Keratinocyte (primary cell): ENCODE measurements at regions not wholly inside any gene's neighbourhood (a gene's known extent, or its start where the extent isn't known, plus 50 kb on each side); places are given as distances from the start of the nearest gene placed in this dataset.

Experiments
- DNase-seq: peaks from one replicate; pipeline ENCODE4 v3.0.0-alpha.2; 2011; ENCODE audit warnings: low read depth, missing footprints, low spot score
- FAIRE-seq: peaks from 2 replicates; lab custom pipeline; 2011; peaks lifted over from hg19 to GRCh38; lab: Jason Lieb, UNC
- H2AFZ ChIP-seq: 2 replicates; pipeline ENCODE4 v1.6.0; 2012; ENCODE audit warnings: low read length, control low read depth, inconsistent platforms; ENCODE audit not compliant: control insufficient read depth
- H3K27ac ChIP-seq: 2 replicates; pipeline ENCODE4 v1.5.1; 2011; ENCODE audit warnings: low read length; ENCODE audit not compliant: control insufficient read depth, insufficient read depth
- H3K27me3 ChIP-seq: 3 replicates; pipeline ENCODE4 v1.6.0; 2011; ENCODE audit warnings: low read length; ENCODE audit not compliant: control insufficient read depth, insufficient read depth; ENCODE audit errors: extremely low read depth
- H3K36me3 ChIP-seq, 2 experiments: 2 replicates in 1 of 2; 3 replicates in 1 of 2; pipeline ENCODE4 v1.5.1; 2011; ENCODE audit warnings: low read length in 2 of 2, mild to moderate bottlenecking in 1 of 2; ENCODE audit not compliant: control insufficient read depth in 2 of 2, insufficient read depth in 2 of 2; ENCODE audit errors: extremely low read depth in 1 of 2
- H3K4me1 ChIP-seq: 3 replicates; pipeline ENCODE4 v1.5.1; 2011; ENCODE audit warnings: low read length; ENCODE audit not compliant: control insufficient read depth, insufficient read depth; ENCODE audit errors: extremely low read depth
- H3K4me2 ChIP-seq: 3 replicates; pipeline ENCODE4 v1.6.0; 2011; ENCODE audit warnings: low read depth, low read length; ENCODE audit not compliant: control insufficient read depth, insufficient read depth; ENCODE audit errors: extremely low read depth
- H3K4me3 ChIP-seq, 3 experiments: fragments of 200-600 bp in 1 of 3; sonication (generic) in 1 of 3; 2 replicates in 2 of 3; 3 replicates in 1 of 3; pipeline ENCODE4 v1.5.1; 2011 to 2016; ENCODE audit warnings: low read length in 3 of 3, mild to moderate bottlenecking in 3 of 3, control low read depth in 2 of 3, inconsistent platforms in 1 of 3, low read depth in 1 of 3, mixed read lengths in 1 of 3, mixed run types in 1 of 3, moderate library complexity in 1 of 3; ENCODE audit not compliant: control insufficient read depth in 2 of 3, insufficient read depth in 2 of 3; ENCODE audit errors: extremely low read depth in 1 of 3
- H3K79me2 ChIP-seq: 2 replicates; pipeline ENCODE4 v1.6.0; 2012; ENCODE audit warnings: low read length; ENCODE audit not compliant: control insufficient read depth, insufficient read depth
- H3K9ac ChIP-seq: 3 replicates; pipeline ENCODE4 v1.6.0; 2011; ENCODE audit warnings: low read length; ENCODE audit not compliant: control insufficient read depth, insufficient read depth; ENCODE audit errors: extremely low read depth
- H3K9me1 ChIP-seq: 3 replicates; pipeline ENCODE4 v1.6.0; 2011; ENCODE audit warnings: low read length; ENCODE audit not compliant: control insufficient read depth, insufficient read depth; ENCODE audit errors: extremely low read depth
- H3K9me3 ChIP-seq: 2 replicates; pipeline ENCODE4 v1.5.1; 2012; ENCODE audit warnings: low read depth, low read length; ENCODE audit not compliant: control insufficient read depth
- H4K20me1 ChIP-seq: 3 replicates; pipeline ENCODE4 v1.6.0; 2011; ENCODE audit warnings: low read length; ENCODE audit not compliant: control insufficient read depth, insufficient read depth; ENCODE audit errors: extremely low read depth
- EZH2 ChIP-seq: IDR thresholded peaks from one replicate; pipeline ENCODE4 v1.6.1; 2012; ENCODE audit warnings: inconsistent platforms, mild to moderate bottlenecking, low read length, moderate library complexity
- dilution Hi-C: fragments of 300-500 bp; cut with MboI; formaldehyde crosslinking; loops from one replicate; pipeline ENCODE4 v1.7.0; 2020; ENCODE audit warnings: low sequenced_read_pairs; ENCODE audit not compliant: extremely low pct_ligation_motif_present
- TF ChIP-seq, protein P1 (sequence below), 3 experiments: IDR thresholded peaks in 1 of 3; conservative IDR thresholded peaks in 1 of 3; optimal IDR thresholded peaks in 1 of 3; 2 replicates in 2 of 3; 3 replicates in 1 of 3; pipeline versions ENCODE3 to v1.5.1; 2011; ENCODE audit warnings: low read length in 3 of 3, mild to moderate bottlenecking in 3 of 3, moderate library complexity in 2 of 3, control low read depth in 1 of 3, inconsistent platforms in 1 of 3; ENCODE audit not compliant: insufficient read depth in 2 of 3; ENCODE audit errors: extremely low read depth in 1 of 3

DNA sequence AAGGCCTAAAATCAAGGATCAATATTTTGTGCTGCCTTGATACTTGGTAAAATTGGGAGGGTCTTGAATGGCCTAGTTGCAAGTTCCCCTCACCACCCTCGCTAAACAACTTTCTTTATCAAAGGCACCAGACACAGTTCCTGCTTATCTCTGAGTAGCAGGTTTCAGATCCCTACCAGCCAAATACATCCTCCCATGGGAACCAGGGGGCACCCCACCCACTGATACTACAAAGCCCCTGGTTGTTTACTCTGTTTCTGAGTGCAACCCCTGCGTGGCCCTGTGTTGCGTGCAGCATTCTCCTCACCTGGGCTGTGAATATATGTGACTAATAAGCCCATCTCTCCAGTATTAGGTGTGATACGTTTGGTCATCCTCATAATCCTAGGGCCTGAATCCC is 314.9 kb downstream of the DRD1 start:
- no peaks in the 10 kb centered on the region for H3K36me3 ChIP-seq
- H3K27ac ChIP-seq = no peak overlapping the region
- H4K20me1 ChIP-seq = no peaks in the 10 kb centered on the region
- TF ChIP-seq EZH2 = no peak
- TF ChIP-seq, protein P1, sequence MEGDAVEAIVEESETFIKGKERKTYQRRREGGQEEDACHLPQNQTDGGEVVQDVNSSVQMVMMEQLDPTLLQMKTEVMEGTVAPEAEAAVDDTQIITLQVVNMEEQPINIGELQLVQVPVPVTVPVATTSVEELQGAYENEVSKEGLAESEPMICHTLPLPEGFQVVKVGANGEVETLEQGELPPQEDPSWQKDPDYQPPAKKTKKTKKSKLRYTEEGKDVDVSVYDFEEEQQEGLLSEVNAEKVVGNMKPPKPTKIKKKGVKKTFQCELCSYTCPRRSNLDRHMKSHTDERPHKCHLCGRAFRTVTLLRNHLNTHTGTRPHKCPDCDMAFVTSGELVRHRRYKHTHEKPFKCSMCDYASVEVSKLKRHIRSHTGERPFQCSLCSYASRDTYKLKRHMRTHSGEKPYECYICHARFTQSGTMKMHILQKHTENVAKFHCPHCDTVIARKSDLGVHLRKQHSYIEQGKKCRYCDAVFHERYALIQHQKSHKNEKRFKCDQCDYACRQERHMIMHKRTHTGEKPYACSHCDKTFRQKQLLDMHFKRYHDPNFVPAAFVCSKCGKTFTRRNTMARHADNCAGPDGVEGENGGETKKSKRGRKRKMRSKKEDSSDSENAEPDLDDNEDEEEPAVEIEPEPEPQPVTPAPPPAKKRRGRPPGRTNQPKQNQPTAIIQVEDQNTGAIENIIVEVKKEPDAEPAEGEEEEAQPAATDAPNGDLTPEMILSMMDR (optimal IDR thresholded peaks at IDR 0.05 in 1 of 3, IDR thresholded peaks at IDR 0.05 in 1 of 3, conservative IDR thresholded peaks at IDR 0.05 in 1 of 3; ENCODE audit: extremely low read depth in 1 of 3, insufficient read depth in 2 of 3, low read length in 3 of 3) = no peak
- H3K4me3 ChIP-seq = no peak overlapping the region
- H3K27me3 ChIP-seq = no peaks in the 10 kb centered on the region
- no peak overlapping the region for H2AFZ ChIP-seq
- H3K4me2 ChIP-seq = no peak overlapping the region
- H3K4me1 ChIP-seq = no peaks in the 10 kb centered on the region
- no peaks in the 10 kb centered on the region for H3K79me2 ChIP-seq
- H3K9ac ChIP-seq = no peak overlapping the region
- no peaks in the 10 kb centered on the region for H3K9me3 ChIP-seq
- DNase-seq = no peak
- FAIRE-seq = no peak
- dilution Hi-C loops = no loop called here
- H3K9me1 ChIP-seq = no peaks in the 10 kb centered on the region

DNA sequence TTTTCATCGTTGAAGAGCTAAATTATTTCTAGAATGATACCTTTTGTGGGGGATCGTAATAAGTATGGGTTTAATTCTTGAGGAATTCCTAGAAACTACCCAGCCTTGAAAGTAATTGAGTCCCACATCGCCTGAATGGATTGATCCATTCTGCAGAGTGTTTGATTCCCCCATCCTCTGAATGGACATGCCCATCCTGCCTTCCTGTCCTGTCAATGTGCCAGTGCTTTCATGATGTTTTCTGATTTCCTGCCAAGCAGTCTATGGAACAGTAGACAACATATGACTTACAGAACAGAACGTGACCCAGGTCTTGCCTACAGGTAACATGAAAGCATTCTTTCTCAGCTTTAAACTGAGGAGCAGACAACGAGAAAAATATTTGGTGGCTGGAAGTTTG is 319.2 kb downstream of the DRD1 start:
- Histone ChIP-seq H3K9me3 (no peaks in the 10 kb centered on the region), H4K20me1 (no peaks in the 10 kb centered on the region), H3K27ac (no peak overlapping the region), H3K4me2 (no peak overlapping the region), H2AFZ (no peak overlapping the region), H3K9ac (no peak overlapping the region), H3K4me1 (no peaks in the 10 kb centered on the region), H3K36me3 (no peaks in the 10 kb centered on the region), H3K27me3 (no peaks in the 10 kb centered on the region), H3K79me2 (no peaks in the 10 kb centered on the region), H3K4me3 (no peak overlapping the region), H3K9me1 (no peaks in the 10 kb centered on the region)
- no peak for DNase-seq
- no peak for TF ChIP-seq EZH2
- TF ChIP-seq, protein P1 (optimal IDR thresholded peaks at IDR 0.05 in 1 of 3, IDR thresholded peaks at IDR 0.05 in 1 of 3, conservative IDR thresholded peaks at IDR 0.05 in 1 of 3; ENCODE audit: extremely low read depth in 1 of 3, insufficient read depth in 2 of 3, low read length in 3 of 3) = no peak
- dilution Hi-C loops = no loop called here
- FAIRE-seq = no peak
